HG03460 (cell line): ENCODE measurements at regions not wholly inside any gene's neighbourhood (a gene's known extent, or its start where the extent isn't known, plus 50 kb on each side); places are given as distances from the start of the nearest gene placed in this dataset.

Source experiments
- ATAC-seq: cut with Tn5 transposase; IDR thresholded peaks from one replicate; pipeline ENCODE4 v1.9.1; 2021; ENCODE audit not compliant: unreplicated experiment

DNA sequence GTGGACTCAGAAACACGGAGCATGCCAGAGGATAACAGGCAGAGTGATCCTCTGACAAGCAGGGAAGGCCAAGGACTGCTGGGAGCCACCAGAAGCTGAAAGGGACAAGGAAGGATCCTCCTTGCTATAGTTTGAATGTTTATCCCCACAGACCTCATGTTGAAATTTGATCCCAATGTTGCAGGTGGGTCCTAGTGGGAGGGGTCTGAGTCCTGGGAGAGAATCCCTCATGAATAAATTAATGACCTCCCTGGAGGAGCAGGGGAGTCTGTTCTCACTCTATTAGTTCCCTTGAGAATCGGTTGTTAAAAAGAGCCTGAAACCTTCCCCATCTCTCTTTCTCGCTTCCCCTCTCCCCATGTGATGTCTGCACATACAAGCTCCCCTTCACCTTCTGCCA is 124.4 kb downstream of the FBXO15 start:
- ATAC-seq, result no peak

DNA sequence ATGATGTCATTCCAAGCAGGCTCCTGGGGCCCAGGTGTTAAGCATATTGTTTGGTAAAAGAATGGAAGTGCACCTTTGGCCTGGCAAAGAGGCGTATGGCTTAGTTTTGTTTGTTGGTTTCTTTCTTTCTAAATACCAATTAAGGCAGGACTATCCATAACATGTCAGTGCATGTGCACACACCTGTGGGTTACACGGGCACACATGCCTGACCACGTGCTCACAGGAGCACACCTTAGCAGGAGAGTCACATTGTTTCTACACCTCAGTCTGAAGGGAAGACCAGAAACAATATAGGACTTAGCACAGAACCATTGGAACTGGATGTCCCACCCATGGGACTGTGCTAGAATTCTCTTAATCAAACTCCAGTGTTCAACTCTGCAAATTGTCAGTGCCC is 127.8 kb downstream of the FBXO15 start:
- ATAC-seq, result no peak

DNA sequence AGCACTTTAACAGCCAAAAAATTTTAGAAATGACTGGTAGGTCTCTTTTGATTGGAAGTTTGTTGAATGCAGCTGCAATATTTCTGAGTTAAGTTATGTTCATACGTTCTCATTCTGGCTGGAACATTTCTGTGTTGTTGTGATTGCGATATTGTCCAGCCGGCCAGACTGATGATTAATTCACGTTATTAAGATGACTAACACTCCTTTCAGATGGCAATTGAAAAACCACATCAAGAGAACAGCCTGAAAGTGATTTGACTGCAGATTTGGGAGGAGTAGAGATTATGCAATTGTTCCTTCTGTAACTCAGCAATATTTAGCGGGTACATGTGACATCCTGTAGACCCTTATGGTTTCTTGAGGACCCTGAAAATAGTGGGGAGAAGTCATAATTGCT is 133.7 kb downstream of the FBXO15 start:
- no peak for ATAC-seq

DNA sequence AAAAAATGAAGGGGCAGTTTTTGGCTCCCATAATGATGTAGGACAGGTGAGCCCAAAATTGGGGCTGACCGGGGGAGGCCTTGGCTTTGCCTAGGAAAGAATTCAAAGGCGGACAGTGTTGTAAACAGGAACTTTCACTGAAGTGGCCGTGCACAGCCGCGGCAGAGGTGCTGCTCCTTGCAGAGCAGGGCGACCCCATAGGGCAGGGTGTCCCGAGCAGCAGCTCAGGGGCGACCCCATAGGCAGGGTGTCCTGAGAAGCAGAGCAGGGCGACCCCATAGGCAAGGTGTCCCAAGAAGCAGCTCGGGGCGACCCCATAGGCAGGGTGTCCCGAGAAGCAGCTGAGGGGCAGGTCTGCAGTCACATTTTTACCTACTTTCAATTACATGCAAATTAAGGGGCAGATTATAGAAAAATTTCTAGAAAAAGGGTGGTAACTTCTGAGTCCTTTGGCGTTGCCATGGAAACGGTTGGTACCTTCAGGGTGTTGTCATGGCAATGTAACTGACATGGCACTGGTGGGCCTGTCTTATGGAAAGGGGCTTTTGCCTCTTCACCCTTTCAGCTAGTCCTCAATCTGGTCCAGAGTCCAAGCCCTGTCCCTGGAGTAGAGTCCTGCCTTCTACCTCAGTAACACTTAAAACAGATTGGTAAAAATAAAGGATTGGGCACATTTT is 134.5 kb downstream of the FBXO15 start:
- no peak for ATAC-seq

DNA sequence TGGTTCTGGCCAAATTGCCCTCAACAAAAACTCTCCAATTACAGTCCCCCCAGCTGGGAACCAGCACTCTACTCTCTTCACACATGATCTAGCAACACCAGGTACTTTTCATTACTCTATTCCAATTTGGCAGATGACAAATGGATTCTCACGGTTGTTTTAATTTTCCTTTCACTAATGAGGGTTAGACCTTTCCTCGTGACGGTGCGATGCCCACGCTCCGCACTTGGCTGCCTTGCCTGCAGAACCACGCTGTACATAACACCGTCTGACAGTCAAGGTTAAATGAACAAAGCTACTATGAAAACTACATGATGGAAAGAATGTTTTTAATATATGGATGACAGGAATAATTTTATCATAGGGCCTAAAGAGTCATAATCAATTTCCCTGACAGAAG is 141.5 kb downstream of the FBXO15 start:
- no peak for ATAC-seq

DNA sequence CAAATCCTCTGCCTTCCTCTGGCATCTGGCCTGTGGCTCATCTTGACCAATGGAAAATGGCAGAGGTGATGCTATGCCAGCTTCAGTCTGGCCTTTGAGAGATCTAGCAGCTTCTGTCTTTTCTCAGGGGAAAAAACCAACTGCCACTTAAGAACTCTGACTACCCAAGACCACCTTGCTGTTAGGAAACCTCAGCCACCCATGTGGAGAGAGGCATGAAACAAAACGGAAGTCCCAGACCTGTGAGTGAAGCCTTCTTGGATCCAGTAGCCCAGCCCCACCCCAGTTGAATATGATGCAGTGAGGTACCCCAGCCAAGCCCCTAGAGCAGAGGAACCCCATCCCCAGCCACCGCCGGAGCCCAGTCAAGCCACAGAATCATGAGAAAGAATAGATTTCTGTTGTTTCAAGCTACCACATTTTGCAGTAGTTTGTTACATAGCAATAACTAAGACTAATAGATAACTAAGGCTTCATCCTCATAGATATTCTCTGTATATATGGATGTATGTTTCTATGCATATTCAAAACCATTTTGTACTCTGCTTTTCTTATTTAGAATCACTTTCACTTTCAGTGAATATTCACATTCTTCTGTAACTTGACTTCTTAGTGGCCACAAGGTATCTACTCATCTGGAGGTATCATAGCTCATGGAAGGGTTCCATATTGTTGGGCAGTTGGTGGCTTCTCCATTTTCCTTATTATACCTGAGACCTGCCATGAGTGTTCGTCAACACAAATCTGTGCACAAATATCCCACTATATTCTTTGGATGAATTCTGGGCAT is 142.1 kb downstream of the FBXO15 start:
- no peak for ATAC-seq

DNA sequence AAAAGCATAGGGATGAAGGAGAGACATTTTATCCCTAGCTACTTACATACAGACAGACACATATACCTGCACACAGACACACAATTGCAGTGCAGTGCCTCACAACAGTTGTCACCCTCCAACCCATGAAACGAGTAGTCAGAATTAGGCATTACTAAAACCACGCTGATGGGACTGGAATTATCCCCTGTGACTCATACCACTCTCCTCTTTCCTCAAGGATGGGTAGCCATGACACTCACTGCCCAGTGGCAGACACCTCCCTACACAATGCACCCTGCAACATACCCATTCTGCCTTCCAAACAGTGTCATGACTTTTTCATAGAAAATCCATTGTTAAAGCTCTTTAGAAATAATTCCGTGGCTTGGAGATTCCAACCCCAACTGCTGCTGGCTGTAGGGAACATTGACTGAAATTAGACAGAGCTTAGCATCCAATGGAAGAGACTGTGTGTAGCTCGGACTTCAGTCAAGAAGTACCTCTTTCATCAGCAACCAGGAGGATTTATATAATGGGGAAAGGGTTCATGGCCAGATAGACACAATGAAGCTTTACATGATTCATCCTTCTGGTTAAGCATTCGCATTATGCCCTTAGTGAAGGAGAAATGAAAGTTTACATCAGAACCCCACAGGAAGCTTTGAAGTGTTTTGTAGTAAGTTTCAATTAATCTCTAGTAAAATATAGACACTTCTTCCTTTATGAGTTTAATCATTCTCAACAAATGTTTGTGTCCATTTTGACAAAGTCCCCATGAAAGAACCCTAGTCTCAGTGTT is 155.2 kb downstream of the FBXO15 start:
- ATAC-seq, result no peak

DNA sequence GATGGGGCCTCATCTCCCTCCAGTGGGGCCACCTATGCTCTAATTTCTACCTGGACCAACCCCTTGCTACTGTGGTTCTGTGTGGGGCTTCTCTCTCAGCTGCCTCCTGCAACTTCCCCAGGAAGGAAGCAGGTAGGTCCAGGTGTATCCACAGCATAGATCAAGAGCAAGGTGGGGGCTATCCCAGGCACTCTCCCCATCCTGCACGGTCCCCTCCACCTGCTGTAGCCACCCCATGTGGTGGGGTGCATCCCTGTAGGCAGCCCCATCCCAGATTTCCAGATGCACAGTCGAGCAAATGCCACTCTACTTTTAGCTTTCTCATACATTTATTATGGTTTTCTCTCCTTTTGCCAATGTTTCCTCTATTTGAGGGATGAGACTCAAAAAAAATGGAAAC is 156.1 kb downstream of the FBXO15 start:
- no peak for ATAC-seq

DNA sequence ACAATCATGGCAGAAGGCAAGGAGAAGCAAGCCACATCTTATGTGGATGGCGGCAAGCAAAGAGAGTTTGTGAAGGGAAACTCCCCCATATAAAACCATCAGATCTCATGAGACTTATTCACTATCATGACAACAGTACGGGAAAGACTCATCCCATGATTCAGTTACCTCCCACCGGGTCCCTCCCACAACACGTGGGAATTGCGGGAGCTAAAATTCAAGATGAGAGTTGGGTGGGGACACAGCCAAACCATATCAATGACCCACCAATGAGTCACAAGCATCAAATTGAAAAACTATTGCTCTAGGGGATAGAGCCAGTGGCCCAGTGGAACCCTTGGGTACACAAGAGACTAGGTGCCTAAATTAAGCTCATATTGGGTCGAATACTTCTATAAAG is 157.4 kb downstream of the FBXO15 start:
- no peak for ATAC-seq

DNA sequence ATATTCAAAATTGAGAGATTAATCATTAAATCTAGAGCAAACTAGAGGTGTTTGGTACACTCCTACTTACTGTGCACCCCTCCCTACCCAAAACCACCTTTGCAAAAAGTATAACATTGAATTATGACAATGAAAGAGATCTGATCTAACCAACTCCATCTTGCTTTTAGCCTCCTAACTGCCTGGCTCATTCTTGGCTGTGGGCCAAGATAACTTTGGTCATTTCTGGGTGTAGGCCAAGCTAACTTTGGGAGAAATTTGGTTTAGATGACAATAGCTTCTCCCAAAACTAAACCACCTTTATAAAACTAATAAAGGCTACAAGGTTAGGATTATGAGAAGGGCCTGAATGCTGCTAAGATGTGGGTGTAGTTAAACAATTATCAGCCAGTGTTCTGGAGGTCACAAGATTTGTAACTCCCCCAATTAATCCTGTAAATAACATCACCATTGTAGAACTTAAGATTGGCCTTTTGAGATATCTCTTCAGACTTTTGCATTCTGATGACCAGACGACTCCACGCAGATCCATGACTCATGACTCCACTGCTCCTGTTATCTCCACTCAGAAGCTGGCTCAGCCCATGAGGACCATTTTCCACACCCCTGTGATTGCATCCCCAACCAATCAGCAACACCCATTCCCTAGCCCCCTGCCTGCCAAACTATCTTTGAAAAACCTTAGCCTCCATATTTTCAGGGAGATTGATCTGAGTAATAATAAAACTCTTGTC is 160.2 kb downstream of the FBXO15 start:
- ATAC-seq, result no peak

DNA sequence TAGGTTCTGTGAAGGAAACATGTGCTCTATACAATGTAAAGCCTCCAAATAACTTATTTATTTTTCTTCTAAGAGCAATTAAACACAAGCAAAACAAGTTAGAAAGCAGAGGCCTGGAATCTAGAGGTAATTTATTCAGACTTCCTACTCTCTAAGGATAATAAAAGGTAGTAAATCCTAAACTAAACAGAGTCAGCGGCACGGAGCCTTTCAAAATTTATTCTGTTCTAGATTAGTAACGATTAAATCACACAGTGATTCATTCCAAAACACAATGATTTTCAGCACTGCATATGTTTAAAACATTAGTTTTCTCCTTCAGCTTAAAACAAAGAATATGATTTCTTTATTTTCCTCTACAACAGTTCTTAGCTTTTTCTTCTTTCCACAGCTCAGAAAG is 160.9 kb downstream of the FBXO15 start:
- no peak for ATAC-seq

DNA sequence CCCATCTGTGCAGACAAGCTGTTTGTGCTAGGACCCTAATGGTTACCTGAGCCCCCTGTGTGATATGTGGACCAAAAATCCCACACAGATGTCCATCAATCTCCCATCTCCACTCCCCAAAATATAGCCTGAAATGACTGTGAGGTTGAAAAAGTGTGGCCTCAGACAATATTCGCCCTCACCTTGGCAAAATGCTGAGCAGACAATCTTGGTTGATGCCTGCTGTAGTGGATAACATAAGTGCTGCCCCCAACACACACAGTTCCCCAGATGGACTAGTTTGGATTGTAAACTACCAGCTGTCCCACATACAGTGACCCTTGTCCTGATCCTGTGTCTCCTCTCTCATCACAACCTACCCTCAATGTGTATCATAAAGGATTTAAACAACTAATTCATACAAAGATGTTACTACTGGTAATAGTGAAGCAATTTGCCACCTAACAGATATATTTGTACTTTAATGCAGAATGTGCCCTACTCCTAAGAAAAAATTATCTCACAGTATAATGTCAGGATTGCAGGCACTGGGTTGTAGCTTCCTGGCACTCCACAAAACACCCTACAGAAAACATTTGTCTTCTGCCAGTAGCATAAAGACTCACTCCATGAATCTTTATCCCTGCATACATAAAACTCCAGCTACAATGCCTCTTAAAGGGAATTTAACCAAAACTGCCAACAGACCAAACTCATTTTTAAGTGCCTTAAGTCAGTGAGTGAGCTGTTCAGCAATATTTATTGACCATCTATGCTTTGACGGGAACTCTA is 161.6 kb downstream of the FBXO15 start:
- ATAC-seq, result no peak

DNA sequence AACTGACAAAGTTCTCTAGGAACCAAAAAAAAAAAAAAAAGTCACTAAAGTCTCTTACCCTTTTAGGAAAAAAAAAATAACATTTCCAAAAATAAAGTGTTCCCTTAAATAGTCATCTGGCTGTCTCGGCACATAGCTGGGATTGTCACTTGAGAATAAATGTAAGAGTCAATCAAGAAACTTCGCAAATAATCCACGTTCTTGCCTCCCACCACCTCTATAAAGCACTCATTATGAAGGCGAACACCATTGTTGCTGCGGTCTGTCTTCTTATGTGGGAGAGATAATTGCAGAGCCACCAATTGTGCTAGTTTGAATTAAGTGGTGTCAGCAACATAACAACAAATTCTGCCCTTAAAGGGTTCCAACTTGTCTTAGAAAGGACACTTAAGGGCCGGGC is 163.7 kb downstream of the FBXO15 start:
- no peak for ATAC-seq

DNA sequence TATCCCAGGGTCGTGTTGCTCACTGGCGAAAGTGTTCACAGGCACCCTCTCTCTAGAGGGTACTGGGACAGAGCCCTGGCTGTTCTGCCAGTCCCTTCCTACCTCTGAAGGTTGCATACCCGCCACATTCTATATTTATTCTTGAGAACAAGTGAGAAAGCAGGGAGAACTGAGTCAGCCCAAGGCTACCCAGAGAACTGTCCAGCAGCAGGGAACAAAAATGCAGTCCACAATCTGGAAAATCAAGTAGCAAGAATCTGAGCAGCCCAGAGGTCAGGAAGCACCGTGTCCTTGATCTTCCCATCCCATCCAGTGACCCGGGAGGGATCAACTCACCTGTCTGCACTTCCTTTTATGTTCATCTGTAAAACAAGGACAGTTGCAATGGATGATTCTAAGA is 164.1 kb downstream of the FBXO15 start:
- ATAC-seq, result no peak

DNA sequence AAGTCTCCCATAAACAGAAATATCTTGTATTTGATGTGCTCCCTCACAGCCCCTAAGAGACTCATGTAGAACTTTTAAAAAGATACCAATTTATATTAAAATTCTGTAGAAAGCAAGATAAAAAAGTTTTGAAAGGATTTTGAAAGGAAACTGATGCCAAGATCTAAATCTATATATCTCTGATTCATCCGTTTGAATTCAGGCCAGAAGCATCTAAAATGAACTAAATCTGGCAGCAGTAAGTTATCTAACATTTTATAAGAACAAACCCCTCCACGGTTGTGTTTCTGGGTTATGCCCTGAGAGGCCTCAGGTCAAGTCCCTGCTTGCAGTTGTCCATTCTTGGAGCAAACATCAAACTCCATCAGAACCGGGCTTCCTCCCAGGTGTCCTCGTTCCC is 165.8 kb downstream of the FBXO15 start:
- no peak for ATAC-seq

DNA sequence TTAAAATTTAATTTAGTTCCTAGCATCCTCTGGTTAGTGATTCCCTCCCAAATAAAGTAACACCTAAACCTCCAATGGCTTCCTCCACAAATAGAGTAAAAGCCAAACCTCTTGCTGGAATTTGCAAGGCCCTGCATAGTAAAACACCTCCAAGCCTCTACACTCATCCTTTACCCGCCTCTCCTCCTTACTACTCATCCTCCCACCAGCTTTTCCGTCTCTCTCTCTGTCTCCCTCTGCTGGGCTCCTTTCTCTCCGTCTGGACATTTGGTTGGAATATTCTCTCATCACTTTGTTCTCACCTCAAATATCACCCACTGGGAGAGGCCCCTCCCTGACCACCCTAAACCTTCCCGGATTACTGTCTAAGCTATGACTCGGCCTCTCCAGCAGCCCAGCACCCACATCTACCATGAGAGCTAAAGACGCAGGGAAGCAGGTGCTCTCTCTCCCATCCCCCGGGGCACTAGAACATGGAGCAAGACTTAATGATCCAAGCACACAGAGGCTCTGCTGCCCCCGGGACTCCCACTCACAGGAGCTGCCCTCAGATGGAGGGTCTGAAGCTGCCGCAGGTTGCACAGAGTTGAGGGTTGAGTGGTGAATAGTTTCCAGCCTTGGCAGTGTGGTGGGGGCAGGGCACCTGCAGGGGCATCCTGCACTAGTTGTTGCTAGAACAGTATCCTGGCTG is 167.2 kb downstream of the FBXO15 start:
- no peak for ATAC-seq

DNA sequence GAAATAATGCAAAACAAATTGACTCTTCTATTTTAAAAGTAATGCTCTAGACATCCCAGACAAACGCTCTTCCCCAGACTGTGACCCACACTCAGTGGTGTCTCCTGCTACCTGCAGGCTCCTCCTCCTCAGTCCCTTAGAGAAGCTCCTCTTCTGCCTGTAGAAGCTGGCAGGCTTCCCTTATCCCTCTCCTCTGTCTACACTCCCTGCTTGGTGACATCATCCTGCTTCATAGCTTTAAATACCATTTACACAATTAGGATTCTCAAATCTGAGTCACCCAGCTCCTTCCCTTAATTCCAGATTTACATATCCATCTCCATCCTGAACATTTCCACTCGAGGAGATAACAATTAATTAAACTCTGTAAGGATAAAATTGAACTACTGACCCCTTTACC is 167.9 kb downstream of the FBXO15 start:
- no peak for ATAC-seq

DNA sequence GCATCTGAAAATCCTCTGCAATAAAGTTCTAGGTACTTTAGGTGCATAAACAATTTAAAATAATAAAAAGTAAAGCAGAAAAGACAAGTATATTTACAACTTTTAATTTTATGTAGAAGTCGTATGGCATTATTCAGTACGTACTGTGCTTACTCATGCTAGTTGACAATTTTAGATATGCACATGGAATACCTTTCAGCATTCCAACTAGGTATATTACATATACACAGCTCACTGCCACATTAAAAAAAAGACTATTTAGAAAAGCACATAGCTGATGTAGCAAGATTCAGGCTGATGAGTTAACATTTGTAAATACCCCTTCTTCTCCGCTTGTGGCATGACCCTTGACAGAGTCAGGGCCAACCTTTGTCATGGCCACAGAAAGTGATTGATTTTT is 171.2 kb downstream of the FBXO15 start:
- ATAC-seq, result no peak

DNA sequence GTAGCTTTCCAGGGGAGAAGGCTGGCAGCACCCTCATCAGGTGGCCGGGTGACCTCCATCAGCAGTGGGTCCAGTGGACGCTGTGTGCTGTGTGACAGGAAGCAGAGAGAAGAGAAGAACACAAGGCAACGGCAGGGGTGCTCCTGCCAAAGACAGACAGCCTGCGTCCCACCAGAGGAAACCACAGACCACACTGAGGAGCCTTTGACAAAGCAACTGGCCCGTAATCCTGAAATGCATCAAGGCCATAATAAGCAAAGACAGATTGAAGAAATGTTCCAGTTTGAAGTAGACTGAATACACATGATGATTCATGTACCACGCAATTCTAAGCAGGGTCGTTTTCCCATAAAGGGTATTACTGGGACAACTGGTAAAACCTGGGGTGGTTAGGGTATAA is 172.4 kb downstream of the FBXO15 start:
- no peak for ATAC-seq

DNA sequence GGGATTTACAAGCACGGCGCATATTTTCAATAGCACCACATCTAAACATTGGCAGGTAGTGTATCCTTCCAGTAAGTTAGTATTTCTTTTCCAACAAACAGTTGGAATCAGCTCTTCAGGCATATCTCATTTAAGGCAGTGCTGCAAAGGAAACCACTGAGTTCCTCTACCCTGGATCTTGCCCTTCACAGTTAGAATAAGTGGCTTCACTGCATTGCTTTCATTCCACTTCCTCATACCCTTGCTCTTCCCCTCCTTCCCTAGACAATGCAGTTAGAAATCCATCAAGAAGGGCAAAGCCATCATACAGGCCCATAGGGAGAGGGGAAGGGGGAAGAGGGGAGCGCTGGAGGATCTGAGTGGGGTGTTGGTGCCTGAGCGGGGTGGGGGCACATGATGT is 173.7 kb downstream of the FBXO15 start:
- ATAC-seq, result no peak
